Stimulated activated CD8-positive, alpha-beta memory T cell treated with anti-CD3 and anti-CD28 coated beads, Interleukin-4, amount 100 ng/mL, for 48 hours (primary cell): ENCODE measurements at regions not wholly inside any gene's neighbourhood (a gene's known extent, or its start where the extent isn't known, plus 50 kb on each side); places are given as distances from the start of the nearest gene placed in this dataset.
"Not testable (repeated sequence)": the region's sequence is repeated elsewhere in the genome, so short reads cannot be mapped to it uniquely, and the experiment has no call there.

Experiments
- DNase-seq: peaks from one replicate; pipeline ENCODE4 v3.0.0-alpha.2; 2020

DNA sequence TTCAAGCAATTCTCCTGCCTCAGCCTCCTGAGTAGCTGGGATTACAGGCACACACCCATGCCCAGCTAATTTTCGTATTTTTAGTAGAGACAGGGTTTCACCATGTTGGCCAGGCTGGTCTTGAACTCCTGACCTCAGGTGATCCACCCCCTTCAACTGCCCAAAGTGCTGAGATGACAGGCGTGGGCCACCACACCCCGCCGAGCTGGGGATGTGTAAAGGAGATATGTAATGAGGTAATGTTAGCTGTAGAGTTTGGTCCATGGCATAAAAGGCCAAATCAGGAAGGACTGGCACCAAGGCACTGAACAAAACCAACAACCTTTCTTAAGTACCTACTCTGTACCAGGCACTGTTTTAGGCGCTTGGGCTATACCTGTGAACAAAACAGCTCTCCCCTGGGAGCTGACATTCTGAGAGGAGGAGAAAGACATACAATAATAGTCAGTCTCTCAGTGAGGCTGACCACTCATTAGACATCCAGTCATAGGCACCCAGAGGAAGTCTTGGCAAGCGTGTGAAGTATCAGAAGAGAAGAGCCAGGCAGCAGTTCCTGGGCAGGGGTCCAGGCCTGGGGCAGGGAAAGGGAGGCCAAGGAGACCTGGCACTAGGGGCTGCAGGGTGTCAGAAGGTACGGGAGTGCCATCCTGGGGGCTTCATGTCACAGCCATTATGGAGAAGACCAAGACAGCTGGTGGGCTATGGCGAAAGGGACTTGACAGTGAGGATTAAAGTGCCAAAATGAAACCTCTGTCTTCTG is 164.8 kb upstream of the DTNBP1 start:
- DNase-seq = no peak

DNA sequence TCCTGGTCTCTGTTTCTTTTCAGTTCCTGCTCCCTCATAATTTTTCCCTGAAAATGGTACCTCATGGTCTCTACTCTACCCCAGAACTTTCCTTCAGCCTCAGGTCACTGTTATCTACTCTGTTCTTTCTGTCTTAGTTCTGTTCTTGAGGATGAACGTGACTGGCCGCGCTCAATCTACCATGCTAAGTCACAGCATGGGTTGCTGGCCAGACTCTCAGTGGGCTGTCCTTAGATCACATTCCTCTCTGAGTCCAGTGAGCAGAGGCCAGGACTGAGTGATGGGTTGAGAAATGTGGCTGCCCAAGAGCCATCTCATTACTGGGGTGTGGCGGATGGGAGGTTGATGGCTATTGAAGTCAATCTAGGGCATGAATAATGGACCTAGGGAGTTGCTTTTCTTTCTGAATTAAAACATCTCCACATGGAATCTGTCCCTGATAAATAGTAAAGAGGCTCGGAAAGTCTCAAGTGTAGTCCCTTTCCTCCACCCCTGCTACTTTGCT is 164.0 kb upstream of the DTNBP1 start:
- DNase-seq = no peak

DNA sequence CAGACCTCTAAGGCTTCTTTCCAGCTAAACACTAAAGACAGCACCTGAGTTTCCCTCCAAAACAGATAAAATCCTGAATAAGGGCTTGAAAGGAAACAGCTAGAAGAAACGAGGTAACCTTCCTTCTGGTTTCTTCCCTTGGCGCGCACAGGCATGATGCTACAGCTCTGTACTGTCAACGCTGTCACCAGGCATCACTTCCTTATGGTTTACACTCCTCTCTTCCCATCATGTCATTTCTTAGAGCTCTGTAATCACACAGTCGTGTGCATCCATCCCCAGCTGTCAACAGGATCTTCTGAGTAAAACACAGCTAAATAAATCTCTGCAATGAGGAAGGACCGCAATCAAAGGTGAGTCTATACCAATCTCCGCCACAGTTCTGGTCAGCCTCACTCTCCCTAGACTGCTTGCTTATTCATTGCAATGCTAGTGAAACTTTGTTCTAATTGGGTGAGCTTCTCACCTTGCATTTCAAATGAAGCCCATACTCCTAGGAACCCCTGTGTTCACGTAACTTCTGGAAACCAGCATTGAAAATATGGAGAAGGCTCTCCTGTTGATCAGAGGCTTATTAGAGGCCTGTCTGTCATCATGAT is 162.6 kb upstream of the DTNBP1 start:
- DNase-seq = no peak

- DNase-seq = no peak
Observed at GRCh38 chr6:15824811-15825210, 162.0 kb upstream of the DTNBP1 start.

DNA sequence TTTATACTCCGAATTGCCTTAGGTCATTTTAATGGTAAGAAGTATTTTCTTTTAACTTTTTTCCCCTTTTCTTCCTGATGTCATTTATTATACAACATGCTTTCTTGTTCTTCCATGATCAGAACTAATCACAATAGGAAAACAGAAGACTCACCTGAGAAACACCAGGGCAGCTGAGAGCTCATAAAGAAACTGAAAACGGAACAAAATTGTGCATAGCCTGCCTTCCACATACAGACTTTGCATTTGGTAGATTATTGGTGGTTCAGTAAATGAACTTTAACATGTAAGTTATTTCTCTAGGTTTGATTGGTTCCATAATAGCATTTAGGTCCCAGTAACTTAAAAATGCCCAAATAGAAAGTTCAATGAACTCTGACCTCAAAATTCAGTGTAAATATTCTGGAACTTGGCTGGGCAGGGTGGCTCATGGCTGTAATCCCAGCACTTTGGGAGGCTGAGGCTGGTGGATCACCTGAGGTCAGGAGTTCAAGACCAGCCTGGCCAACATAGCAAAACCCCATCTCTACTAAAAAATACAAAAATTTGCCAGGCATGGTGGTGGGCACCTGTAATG is 161.1 kb upstream of the DTNBP1 start:
- DNase-seq = no peak

DNA sequence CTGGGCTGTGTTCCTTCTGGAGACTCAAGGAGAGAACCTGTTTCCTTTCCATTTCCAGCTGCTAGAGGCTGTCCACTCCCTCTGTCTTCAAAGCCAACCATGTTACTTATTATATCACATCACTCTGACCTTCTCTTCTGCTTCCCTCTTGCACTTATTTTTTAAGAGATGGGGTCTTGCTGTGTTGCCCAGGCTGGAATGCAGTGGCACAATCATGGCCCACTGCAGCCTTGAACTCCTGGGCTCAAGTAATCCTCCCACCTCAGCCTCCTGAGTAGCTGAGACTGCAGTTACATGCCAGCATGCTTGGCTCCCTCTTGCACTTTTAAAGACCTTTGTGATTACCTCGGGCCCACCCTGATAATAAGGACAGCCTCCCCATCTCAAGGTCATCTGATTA is 160.0 kb upstream of the DTNBP1 start:
- no peak for DNase-seq

- DNase-seq = no peak
Observed at GRCh38 chr6:15819841-15820240, 157.0 kb upstream of the DTNBP1 start.

DNA sequence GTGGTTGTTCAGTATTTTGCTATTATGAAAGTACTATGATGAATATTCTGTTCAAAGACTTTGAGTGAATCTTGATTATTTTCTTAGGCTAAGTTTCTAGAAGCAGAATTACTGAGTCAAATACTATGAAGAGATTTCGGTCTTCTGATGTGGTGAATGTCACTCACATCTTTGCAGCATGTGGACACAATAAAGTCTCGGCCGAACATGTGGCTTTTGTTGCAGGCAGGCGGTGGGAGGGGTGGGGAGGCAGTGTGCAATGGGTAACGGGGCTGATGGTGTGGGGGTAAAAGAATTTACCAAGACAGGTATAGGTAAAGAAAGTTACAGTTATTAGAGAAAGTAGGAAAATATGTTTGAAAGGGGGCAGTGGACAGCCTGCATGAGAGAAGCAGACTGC is 156.4 kb upstream of the DTNBP1 start:
- DNase-seq = no peak

DNA sequence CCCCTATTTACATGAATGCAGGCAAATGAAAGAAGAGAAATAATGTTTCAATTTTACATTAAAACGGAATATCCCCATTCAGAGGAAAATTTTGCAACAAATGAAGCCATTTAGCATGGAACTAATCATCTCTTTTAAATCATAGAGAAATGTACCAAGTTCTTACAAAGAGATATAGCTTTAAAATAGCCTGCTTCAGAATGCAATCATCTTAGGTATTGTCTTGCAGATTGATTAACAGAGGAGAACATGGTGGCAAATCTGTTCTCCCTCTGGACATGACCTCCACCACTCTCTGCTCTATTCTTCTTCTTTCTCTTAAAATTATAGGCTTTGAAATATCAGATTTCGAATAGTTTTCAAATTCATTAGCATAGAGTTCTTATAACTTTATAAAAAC is 155.7 kb upstream of the DTNBP1 start:
- no peak for DNase-seq

GRCh38 chr6:15818044-15818443 is 155.2 kb upstream of the DTNBP1 start:
- DNase-seq = no peak

GRCh38 chr6:15817100-15817499 is 154.3 kb upstream of the DTNBP1 start:
- DNase-seq = no peak

- DNase-seq = no peak
Observed at GRCh38 chr6:15816661-15817060, 153.8 kb upstream of the DTNBP1 start.

DNA sequence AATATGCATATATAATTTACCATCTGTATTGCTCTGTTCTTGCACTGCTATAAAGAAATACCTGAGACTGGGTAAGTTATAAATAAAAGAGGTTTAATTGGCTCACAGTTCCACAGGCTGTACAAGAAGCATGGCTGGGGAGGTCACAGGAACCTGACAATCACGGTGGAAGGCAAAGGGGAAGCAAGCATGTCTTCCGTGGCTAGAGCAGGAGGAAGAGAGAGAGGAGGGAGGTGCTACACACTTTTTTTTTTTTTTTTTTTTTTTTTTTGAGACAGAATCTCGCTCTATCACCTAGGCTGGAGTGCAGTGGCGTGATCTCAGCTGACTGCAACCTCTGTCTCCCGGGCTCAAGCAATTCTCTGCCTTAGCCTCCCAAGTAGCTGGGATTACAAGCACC is 150.9 kb upstream of the DTNBP1 start:
- DNase-seq = not testable (repeated sequence)

DNA sequence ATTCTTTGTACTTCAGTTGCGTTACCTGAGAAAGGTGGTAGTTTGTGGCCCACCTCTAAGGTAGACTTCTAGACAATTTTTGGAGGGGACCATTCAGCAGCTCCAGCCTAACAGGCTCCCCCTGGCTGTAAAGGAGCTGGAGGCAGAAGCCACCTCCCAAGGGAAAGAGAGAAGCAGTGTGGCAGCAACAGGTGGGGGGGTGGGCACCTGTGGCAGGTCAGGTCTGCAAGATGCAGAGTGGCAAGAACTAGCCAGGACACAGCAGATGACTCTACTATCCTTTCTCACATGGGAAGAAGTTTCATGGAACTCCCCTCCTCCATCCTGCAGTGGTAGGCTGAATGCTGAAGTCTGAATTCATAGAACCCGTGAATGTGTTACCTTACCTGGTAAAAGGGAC is 148.3 kb upstream of the DTNBP1 start:
- DNase-seq = no peak

GRCh38 chr6:15810618-15811017 is 147.8 kb upstream of the DTNBP1 start:
- DNase-seq = no peak

GRCh38 chr6:15809367-15809766 is 146.5 kb upstream of the DTNBP1 start:
- no peak for DNase-seq

DNA sequence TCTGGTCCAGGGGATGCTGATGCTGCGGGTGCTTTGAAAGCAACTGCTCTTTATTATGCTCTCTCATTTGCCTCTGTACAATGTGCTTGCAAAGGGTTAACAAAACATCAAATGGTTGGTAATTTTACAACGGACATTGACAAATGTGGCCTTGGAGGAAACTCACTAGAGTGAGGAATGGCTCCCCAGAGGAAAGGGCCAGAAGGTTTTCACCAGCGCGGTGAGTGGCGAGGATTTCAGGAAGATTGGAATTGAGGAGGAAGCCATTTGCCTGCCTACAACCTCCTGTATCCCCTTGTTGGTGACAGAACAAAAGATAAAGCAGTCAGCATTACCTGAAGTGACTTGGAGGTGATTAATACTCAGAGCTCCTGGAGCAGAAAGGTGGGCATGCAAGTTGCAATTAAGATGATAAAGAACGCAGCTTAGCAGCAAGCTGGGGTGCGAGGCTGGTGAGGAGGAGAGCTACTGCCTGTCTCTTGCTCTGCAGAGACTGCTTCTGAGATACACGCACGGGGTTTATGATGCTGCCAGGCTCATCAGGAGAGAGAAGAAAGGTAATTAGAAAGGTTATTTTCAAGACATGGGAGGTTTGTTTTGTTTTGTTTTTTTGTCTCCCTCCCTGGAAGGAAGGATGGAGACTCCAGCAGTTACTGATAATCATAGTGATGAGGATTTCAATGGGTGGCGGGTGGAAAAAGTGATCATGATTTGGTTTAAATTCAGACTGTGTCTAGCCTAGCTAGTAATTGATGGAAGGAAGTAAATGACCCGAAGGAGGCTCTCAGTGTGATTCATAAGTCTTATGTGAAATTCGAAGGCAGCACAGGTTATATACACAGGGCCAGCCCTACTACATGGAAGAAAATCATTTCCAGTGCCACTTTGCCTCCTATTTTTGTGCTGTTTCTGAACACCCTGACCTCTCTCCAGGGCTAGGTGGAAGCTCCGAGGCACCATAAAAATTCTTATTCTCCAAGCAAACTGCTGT is 141.6 kb upstream of the DTNBP1 start:
- no peak for DNase-seq

- no peak for DNase-seq
Observed at GRCh38 chr6:15802466-15802865, 139.6 kb upstream of the DTNBP1 start.

DNA sequence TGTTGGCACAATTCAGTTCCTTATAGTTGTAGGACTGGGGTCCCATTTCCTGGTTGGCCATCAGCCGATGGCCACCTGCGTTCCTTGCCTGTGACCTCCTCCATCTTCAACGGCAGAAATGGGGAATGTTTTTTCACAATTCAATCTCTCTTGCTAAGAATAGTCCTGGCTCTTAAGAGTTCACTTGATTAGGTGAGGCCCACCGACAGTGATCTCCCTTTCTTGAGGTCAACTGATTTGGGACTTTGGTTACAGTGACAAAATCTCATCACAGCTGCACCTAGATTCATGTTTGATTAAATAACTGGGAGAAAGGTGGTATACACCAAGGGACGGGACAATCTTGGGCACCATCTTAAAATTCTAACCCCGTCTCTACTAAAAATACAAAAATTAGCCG is 139.1 kb upstream of the DTNBP1 start:
- DNase-seq = no peak

- DNase-seq = no peak
Observed at GRCh38 chr6:15800841-15801617, 138.2 kb upstream of the DTNBP1 start.

DNA sequence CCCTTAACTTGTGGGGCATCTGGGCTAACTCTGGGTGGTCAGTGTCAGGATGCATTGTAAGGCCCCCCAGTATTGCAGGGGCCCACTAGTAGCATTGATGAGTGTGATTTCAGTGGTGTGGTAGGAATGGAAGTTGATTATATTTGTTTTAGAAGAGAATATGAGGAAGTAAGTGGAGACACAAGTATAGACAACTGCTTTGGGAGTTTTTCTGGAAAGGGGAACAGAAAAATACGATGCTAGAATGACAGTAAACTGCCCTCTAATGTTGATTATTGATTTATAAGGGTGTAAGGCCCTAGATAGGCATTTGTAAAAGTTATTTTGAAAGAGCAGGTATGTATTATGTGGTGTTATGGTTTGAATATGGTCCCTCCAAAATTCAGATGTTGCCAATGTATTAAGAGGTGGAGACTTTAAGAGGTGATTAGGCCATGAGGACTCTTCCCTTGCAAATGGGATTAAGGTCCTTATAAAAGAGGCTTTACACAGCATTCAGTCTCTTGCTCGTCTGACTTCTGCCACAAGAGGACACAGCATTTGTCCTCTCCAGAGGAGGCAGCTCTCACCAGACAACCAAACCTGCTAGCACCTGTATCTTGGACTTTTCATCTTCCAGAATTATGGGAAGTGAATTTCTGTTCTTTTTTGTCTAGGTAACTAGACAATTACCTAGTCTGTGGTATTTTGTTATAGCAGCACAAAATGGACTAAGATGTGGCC is 135.9 kb upstream of the DTNBP1 start:
- DNase-seq = no peak

DNA sequence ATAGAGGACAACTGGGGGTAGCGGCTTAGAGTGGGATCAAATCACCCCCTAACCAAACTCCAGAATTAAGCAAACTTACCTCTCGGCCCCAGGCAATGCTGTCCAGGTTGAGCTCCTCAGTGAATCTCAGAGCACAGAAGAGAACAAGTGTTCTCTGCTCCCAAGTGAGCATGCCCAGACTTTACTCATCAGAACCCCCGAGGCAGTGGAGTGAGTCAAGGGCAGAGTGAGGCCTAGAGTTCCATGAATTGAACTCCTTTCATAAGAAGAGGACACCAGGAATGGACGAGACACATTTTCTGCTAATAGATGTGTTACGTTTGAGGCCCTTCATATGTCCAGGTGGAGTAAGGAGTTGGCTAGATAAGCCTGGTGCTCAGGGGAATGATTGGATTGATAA is 134.0 kb upstream of the DTNBP1 start:
- no peak for DNase-seq
